PFSK-1 (cell line): ENCODE measurements at regions not wholly inside any gene's neighbourhood (a gene's known extent, or its start where the extent isn't known, plus 50 kb on each side); places are given as distances from the start of the nearest gene placed in this dataset.

Experiments used
- FOXP2 ChIP-seq: optimal IDR thresholded peaks from 2 replicates; pipeline ENCODE3; 2011; ENCODE audit warnings: borderline replicate concordance, control low read depth, inconsistent platforms; ENCODE audit not compliant: insufficient read depth; ENCODE audit errors: extremely low read length, extremely low read depth
- POLR2AphosphoS5 ChIP-seq: IDR thresholded peaks from 2 replicates; pipeline ENCODE4 v1.6.1; 2012; ENCODE audit warnings: low read depth, mild to moderate bottlenecking, control low read depth, low read length, moderate library complexity
- REST ChIP-seq, 2 experiments: IDR thresholded peaks; 2 replicates each; pipeline versions ENCODE4 v1.6.1 to v1.8.0; 2011 to 2012; ENCODE audit warnings: low read depth in 2 of 2, low read length in 2 of 2, control low read depth in 1 of 2, inconsistent platforms in 1 of 2, mild to moderate bottlenecking in 1 of 2, moderate library complexity in 1 of 2; ENCODE audit not compliant: insufficient read depth in 1 of 2
- SIN3A ChIP-seq: IDR thresholded peaks from 2 replicates; pipeline ENCODE4 v1.6.1; 2012; ENCODE audit warnings: mild to moderate bottlenecking, low read length, moderate library complexity, borderline replicate concordance; ENCODE audit not compliant: insufficient read depth
- TAF1 ChIP-seq: IDR thresholded peaks from 2 replicates; pipeline ENCODE4 v1.6.1; 2012; ENCODE audit warnings: low read length, control low read depth, borderline replicate concordance; ENCODE audit not compliant: insufficient read depth

- TF ChIP-seq FOXP2 (no peak), POLR2AphosphoS5 (no peak), REST (IDR thresholded peaks at IDR 0.05; ENCODE audit: insufficient read depth in 1 of 2, low read depth in 2 of 2, low read length in 2 of 2) (no peak), TAF1 (no peak), SIN3A (no peak)
These were observed 791.0 kb upstream of the ADGRL4 start for GRCh38 chr1:79797487-79797886.

- no peak for TF ChIP-seq TAF1
These were observed 789.9 kb upstream of the ADGRL4 start for GRCh38 chr1:79796434-79796833.

- TF ChIP-seq REST (IDR thresholded peaks at IDR 0.05; ENCODE audit: insufficient read depth in 1 of 2, low read depth in 2 of 2, low read length in 2 of 2), result no peak
- TF ChIP-seq SIN3A, result no peak
- no peak for TF ChIP-seq FOXP2
- TF ChIP-seq POLR2AphosphoS5, result no peak
- no peak for TF ChIP-seq TAF1
These were observed 785.8 kb upstream of the ADGRL4 start for GRCh38 chr1:79792219-79792930.

GRCh38 chr1:79791488-79792218 lies 785.1 kb upstream of the ADGRL4 start:
- no peak for TF ChIP-seq SIN3A
- TF ChIP-seq TAF1, result no peak
- no peak for TF ChIP-seq POLR2AphosphoS5
- TF ChIP-seq REST (IDR thresholded peaks at IDR 0.05; ENCODE audit: insufficient read depth in 1 of 2, low read depth in 2 of 2, low read length in 2 of 2), result no peak
- TF ChIP-seq FOXP2, result no peak

- no peak for TF ChIP-seq FOXP2
- no peak for TF ChIP-seq POLR2AphosphoS5
- no peak for TF ChIP-seq SIN3A
- TF ChIP-seq TAF1, result no peak
- no peak for TF ChIP-seq REST (IDR thresholded peaks at IDR 0.05; ENCODE audit: insufficient read depth in 1 of 2, low read depth in 2 of 2, low read length in 2 of 2)
These were observed 784.4 kb upstream of the ADGRL4 start for GRCh38 chr1:79790950-79791349.
